Muscle of leg (tissue), 3 donors: ENCODE measurements at regions not wholly inside any gene's neighbourhood (a gene's known extent, or its start where the extent isn't known, plus 50 kb on each side); places are given as distances from the start of the nearest gene placed in this dataset.
"Not testable (repeated sequence)": the region's sequence is repeated elsewhere in the genome, so short reads cannot be mapped to it uniquely, and the experiment has no call there.

Source experiments
- DNase-seq: peaks from one replicate; pipeline ENCODE4 v3.0.0; 2013
- H3K27ac ChIP-seq: one replicate; pipeline ENCODE4 v1.5.1; 2013; ENCODE audit warnings: mild to moderate bottlenecking, low read length, control low read depth
- H3K27me3 ChIP-seq: one replicate; pipeline ENCODE4 v1.6.1; 2013; ENCODE audit warnings: low read length; ENCODE audit not compliant: control insufficient read depth, insufficient read depth
- H3K36me3 ChIP-seq: one replicate; pipeline ENCODE4 v1.6.1; 2013; ENCODE audit warnings: low read length; ENCODE audit not compliant: control insufficient read depth, insufficient read depth
- H3K4me1 ChIP-seq: one replicate; pipeline ENCODE4 v1.6.1; 2013; ENCODE audit warnings: low read length; ENCODE audit not compliant: control insufficient read depth, insufficient read depth
- H3K4me3 ChIP-seq: one replicate; pipeline ENCODE4 v1.5.1; 2013; ENCODE audit warnings: low read length, control low read depth
- H3K9me3 ChIP-seq: replicated peaks from 2 replicates; pipeline ENCODE4 v1.6.1; 2013; ENCODE audit warnings: low read depth, low read length; ENCODE audit not compliant: control insufficient read depth
- WGBS: methylation state at CpG from one replicate; pipeline ENCODE4 v1.1.5; 2013; ENCODE audit warnings: missing lambda C conversion rate; ENCODE audit not compliant: insufficient coverage; 5-methylcytosine and 5-hydroxymethylcytosine counted together

GRCh38 chr6:114712129-114712662 is 369.4 kb upstream of the HS3ST5 start:
- no peaks in the 10 kb centered on the region for H3K36me3 ChIP-seq
- no peaks in the 10 kb centered on the region for H3K4me1 ChIP-seq
- H3K27ac ChIP-seq: no peak overlapping the region
- no CpG with 5 or more reads among the region's 1 CpG for WGBS
- no peak for DNase-seq
- H3K27me3 ChIP-seq: no peaks in the 10 kb centered on the region
- no peak overlapping the region for H3K4me3 ChIP-seq
- no peaks in the 10 kb centered on the region for H3K9me3 ChIP-seq

DNA sequence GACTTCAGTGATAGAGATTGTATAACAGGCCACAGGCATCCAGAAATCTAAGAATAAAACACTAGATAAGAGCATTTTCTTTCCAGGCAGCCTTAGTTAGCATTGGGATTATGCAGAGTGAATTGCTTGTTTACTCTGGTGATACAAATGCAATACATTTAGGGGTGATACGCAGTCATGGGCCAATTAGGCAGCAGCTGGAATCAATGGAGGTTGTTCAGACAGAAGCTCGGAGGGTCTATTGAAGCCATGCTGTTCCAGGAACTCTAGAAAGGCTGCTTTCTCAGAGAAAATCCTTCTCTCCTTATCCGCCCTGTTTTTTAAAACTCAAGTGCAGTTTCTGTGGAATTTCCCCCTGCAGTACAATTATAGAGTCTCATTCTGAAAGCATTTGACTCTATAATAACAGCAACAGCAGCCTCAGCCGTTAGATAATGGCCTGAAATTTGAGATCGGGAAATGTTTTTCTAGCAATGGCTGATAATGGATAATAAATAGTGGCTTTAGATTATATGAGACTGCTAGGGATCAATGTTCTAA is 364.3 kb upstream of the HS3ST5 start:
- 20% methylated on average over 1 of the region's 5 CpGs for WGBS
- DNase-seq: peak; percentile 4
- H3K27me3 ChIP-seq: no peaks in the 10 kb centered on the region
- no peaks in the 10 kb centered on the region for H3K4me1 ChIP-seq
- no peak overlapping the region for H3K4me3 ChIP-seq
- no peaks in the 10 kb centered on the region for H3K36me3 ChIP-seq
- no peak overlapping the region for H3K27ac ChIP-seq
- H3K9me3 ChIP-seq: no peaks in the 10 kb centered on the region

DNA sequence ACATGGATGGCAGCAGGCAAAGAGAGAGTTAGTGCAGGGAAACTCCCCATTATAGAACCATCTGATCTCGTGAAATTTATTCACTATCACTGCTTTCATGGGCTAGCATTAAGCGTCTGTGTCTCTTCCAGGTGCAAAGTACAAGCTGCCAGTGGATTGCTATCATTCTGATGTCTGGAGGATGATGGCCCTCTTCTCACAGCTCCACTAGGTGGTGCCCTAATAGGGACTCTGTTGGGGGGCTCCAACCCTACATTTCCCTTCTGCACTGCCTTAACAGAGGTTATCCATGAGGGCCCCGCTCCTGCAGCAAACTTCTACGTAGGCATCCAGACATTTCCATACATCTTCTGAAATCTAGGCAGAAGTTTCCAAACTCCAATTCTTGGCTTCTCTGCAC is 347.8 kb upstream of the HS3ST5 start:
- Histone ChIP-seq H3K27me3 (no peaks in the 10 kb centered on the region), H3K27ac (no peak overlapping the region), H3K4me1 (no peaks in the 10 kb centered on the region), H3K4me3 (no peak overlapping the region), H3K9me3 (no peaks in the 10 kb centered on the region), H3K36me3 (no peaks in the 10 kb centered on the region)
- no peak for DNase-seq
- WGBS: 78% methylated on average over 4 of the region's 4 CpGs

- no peaks in the 10 kb centered on the region for H3K4me1 ChIP-seq
- H3K36me3 ChIP-seq: no peaks in the 10 kb centered on the region
- no peaks in the 10 kb centered on the region for H3K9me3 ChIP-seq
- no peaks in the 10 kb centered on the region for H3K27me3 ChIP-seq
- H3K4me3 ChIP-seq: no peak overlapping the region
- no peak for DNase-seq
- 100% methylated on average over 1 of the region's 2 CpGs for WGBS
- no peak overlapping the region for H3K27ac ChIP-seq
These were observed 316.7 kb upstream of the HS3ST5 start for GRCh38 chr6:114659513-114659912.

GRCh38 chr6:114651611-114652010 is 308.8 kb upstream of the HS3ST5 start:
- H3K27ac ChIP-seq: no peak overlapping the region
- peak; percentile 77 for DNase-seq
- H3K9me3 ChIP-seq: no peaks in the 10 kb centered on the region
- H3K4me1 ChIP-seq: no peaks in the 10 kb centered on the region
- no peaks in the 10 kb centered on the region for H3K27me3 ChIP-seq
- WGBS: no CpG with 5 or more reads among the region's 2 CpGs
- no peaks in the 10 kb centered on the region for H3K36me3 ChIP-seq
- H3K4me3 ChIP-seq: no peak overlapping the region

DNA sequence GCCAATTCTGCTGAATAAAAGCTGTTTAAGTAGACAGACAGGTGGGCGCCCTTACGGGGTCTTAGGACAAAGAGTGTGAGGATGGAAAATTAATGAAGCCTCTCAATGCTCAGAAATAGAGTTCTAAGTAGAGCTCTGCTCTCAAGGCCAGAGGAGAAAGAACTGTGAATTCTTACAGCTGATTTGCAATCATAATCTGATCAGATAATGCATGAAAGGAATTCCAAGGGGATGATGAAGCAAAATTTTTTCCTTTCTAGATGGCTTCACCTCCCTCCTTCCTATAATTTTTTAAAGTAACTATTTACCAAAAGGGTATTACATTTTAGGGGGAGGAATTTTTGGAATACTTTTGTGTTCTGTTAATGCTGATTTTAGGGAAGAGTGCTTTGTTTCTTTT is 308.1 kb upstream of the HS3ST5 start:
- Histone ChIP-seq H3K27ac (no peak overlapping the region), H3K36me3 (no peaks in the 10 kb centered on the region), H3K4me3 (no peak overlapping the region), H3K27me3 (no peaks in the 10 kb centered on the region), H3K9me3 (no peaks in the 10 kb centered on the region), H3K4me1 (no peaks in the 10 kb centered on the region)
- no peak for DNase-seq
- 84% methylated on average over 2 of the region's 2 CpGs for WGBS

GRCh38 chr6:114649298-114649697 is 306.5 kb upstream of the HS3ST5 start:
- H3K4me1 ChIP-seq: no peaks in the 10 kb centered on the region
- no peaks in the 10 kb centered on the region for H3K36me3 ChIP-seq
- no peak overlapping the region for H3K27ac ChIP-seq
- no peaks in the 10 kb centered on the region for H3K9me3 ChIP-seq
- H3K4me3 ChIP-seq: no peak overlapping the region
- DNase-seq: no peak
- 88% methylated on average over 1 of the region's 2 CpGs for WGBS
- no peaks in the 10 kb centered on the region for H3K27me3 ChIP-seq

DNA sequence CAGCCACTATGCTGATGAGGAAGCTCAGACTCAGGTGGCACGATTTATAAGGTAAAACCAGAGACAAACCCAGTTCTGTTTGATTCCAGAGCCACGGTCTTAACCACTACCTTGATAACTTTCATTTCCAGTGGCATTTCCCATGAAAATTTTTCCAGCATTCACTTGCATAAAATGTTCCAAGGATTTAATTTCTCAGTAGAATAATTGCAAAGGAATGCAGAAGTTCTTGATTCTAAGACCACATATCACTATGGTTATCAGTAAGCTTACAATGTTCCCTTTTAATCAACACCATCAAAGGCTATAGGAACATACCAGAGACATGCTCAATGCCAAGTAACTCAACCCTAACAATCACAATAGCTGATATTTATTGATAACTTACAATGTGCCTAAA is 306.0 kb upstream of the HS3ST5 start:
- WGBS: 60% methylated on average over 1 of the region's 2 CpGs

GRCh38 chr6:114638341-114638740 is 295.5 kb upstream of the HS3ST5 start:
- no peaks in the 10 kb centered on the region for H3K4me1 ChIP-seq
- WGBS: 37% methylated on average over 4 of the region's 4 CpGs
- H3K4me3 ChIP-seq: no peak overlapping the region
- H3K9me3 ChIP-seq: no peaks in the 10 kb centered on the region
- no peaks in the 10 kb centered on the region for H3K27me3 ChIP-seq
- no peaks in the 10 kb centered on the region for H3K36me3 ChIP-seq
- no peak overlapping the region for H3K27ac ChIP-seq
- DNase-seq: peak; percentile 19

More for the DNA sequence above, 306.0 kb upstream of the HS3ST5 start:
- Histone ChIP-seq H3K4me1 (no peaks in the 10 kb centered on the region), H3K9me3 (no peaks in the 10 kb centered on the region), H3K27me3 (no peaks in the 10 kb centered on the region), H3K4me3 (no peak overlapping the region), H3K36me3 (no peaks in the 10 kb centered on the region), H3K27ac (no peak overlapping the region)
- DNase-seq: no peak

DNA sequence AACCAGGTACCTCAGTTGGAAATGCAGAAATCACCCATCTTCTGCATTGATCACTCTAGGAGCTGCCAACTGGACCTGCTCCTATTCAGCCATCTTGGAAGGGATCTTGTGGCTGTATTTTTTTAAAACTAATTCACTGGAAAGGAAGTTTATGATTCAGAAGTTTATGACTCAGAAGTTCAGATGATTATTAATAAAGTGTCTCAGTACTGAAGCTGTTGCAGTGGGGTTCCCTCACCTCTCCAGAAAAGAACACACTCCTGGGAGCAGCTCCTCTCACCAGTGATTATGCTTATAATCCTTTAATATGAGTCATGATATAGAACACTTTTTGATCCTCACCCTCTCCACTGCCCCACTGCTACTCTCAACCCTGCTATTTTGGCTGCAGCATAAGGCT is 291.2 kb upstream of the HS3ST5 start:
- no peak overlapping the region for H3K4me3 ChIP-seq
- no peaks in the 10 kb centered on the region for H3K36me3 ChIP-seq
- no peaks in the 10 kb centered on the region for H3K27me3 ChIP-seq
- DNase-seq: no peak
- H3K9me3 ChIP-seq: no peaks in the 10 kb centered on the region
- H3K4me1 ChIP-seq: no peaks in the 10 kb centered on the region
- H3K27ac ChIP-seq: no peak overlapping the region

DNA sequence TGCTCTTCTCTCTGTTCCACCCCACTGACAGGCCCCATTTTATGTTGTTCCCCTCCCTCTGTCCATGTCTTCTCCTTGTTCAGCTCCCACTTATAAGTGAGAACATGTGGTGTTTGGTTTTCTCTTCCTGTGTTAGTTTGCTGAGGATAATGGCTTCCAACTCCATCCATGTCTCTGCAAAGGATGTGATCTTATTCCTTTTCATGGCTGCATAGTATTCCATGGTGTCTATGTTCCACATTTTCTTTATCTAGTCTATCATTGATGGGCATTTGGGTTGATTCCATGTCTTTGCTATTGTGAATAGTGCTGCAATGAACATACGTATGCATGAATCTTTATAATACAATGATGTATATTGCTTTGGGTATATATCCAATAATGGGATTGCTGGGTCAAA is 283.4 kb upstream of the HS3ST5 start:
- WGBS: no CpG with 5 or more reads among the region's 1 CpG
- H3K9me3 ChIP-seq, H3K4me1 ChIP-seq, DNase-seq, H3K4me3 ChIP-seq, H3K27ac ChIP-seq, H3K27me3 ChIP-seq, H3K36me3 ChIP-seq: not testable (repeated sequence)
